ENCODE measurements at regions not wholly inside any gene's neighbourhood (a gene's known extent, or its start where the extent isn't known, plus 50 kb on each side); places are given as distances from the start of the nearest gene placed in this dataset.

- WGBS, 2 donors: 73 to 75% methylated on average over 14 of the region's 14 CpGs
- ATAC-seq (no peak), DNase-seq (no peak)
- no peaks in the 10 kb centered on the region for H3K9me3 ChIP-seq
- no peak for TF ChIP-seq CTCF (IDR thresholded peaks at IDR 0.05)
- no peak for TF ChIP-seq POLR2A (IDR thresholded peaks at IDR 0.05)
- no peak overlapping the region for H3K4me3 ChIP-seq
- no peaks in the 10 kb centered on the region for H3K4me1 ChIP-seq
- H3K36me3 ChIP-seq (replicated peaks in 1 of 2; ENCODE audit: insufficient read depth in 1 of 2, low read depth in 2 of 2): no peaks in the 10 kb centered on the region
- no peak overlapping the region for H3K27ac ChIP-seq
- no peaks in the 10 kb centered on the region for H3K27me3 ChIP-seq
- intact Hi-C loops (cut with DNase I): no loop called here
Measured at GRCh38 chr11:134544095-134544815, 132.2 kb upstream of the B3GAT1 start.

- no peaks in the 10 kb centered on the region for H3K27me3 ChIP-seq
- no peaks in the 10 kb centered on the region for H3K36me3 ChIP-seq (replicated peaks in 1 of 2; ENCODE audit: insufficient read depth in 1 of 2, low read depth in 2 of 2)
- H3K27ac ChIP-seq: no peak overlapping the region
- H3K4me1 ChIP-seq: no peaks in the 10 kb centered on the region
- no peaks in the 10 kb centered on the region for H3K9me3 ChIP-seq
- H3K4me3 ChIP-seq: no peak overlapping the region
- TF ChIP-seq POLR2A (IDR thresholded peaks at IDR 0.05): no peak
- no peak for TF ChIP-seq CTCF (IDR thresholded peaks at IDR 0.05)
- intact Hi-C loops (cut with DNase I): no loop called here
- WGBS, 2 donors: 66 to 80% methylated on average over 4 of the region's 4 CpGs
- DNase-seq (no peak), ATAC-seq (no peak)
Measured at GRCh38 chr11:134543645-134544044, 131.6 kb upstream of the B3GAT1 start.

- Histone ChIP-seq H3K4me1 (no peaks in the 10 kb centered on the region), H3K27ac (no peak overlapping the region), H3K9me3 (no peaks in the 10 kb centered on the region), H3K27me3 (no peaks in the 10 kb centered on the region), H3K4me3 (no peak overlapping the region), H3K36me3 (replicated peaks in 1 of 2; ENCODE audit: insufficient read depth in 1 of 2, low read depth in 2 of 2) (no peaks in the 10 kb centered on the region)
- DNase-seq: no peak
- TF ChIP-seq CTCF (IDR thresholded peaks at IDR 0.05) (no peak), POLR2A (IDR thresholded peaks at IDR 0.05) (no peak)
- intact Hi-C loops (cut with DNase I): no loop called here
- 72 to 84% methylated on average over 4 of the region's 4 CpGs for WGBS, 2 donors
- ATAC-seq: no peak
Measured at GRCh38 chr11:134543241-134543640, 131.2 kb upstream of the B3GAT1 start.

- intact Hi-C loops (cut with DNase I): no loop called here
- 57 to 66% methylated on average over 10 of the region's 10 CpGs for WGBS, 2 donors
- H3K27me3 ChIP-seq: no peaks in the 10 kb centered on the region
- ATAC-seq: no peak
- no peak for DNase-seq
- no peaks in the 10 kb centered on the region for H3K9me3 ChIP-seq
- no peaks in the 10 kb centered on the region for H3K4me1 ChIP-seq
- TF ChIP-seq CTCF (IDR thresholded peaks at IDR 0.05): no peak
- no peak for TF ChIP-seq POLR2A (IDR thresholded peaks at IDR 0.05)
- H3K4me3 ChIP-seq: no peak overlapping the region
- H3K27ac ChIP-seq: no peak overlapping the region
- H3K36me3 ChIP-seq (replicated peaks in 1 of 2; ENCODE audit: insufficient read depth in 1 of 2, low read depth in 2 of 2): no peaks in the 10 kb centered on the region
Measured at GRCh38 chr11:134542401-134543165, 130.5 kb upstream of the B3GAT1 start.

Data from body of pancreas (tissue), 4 donors.